HG03571 (cell line): ENCODE measurements at regions not wholly inside any gene's neighbourhood (a gene's known extent, or its start where the extent isn't known, plus 50 kb on each side); places are given as distances from the start of the nearest gene placed in this dataset.

Experiments
- ATAC-seq: cut with Tn5 transposase; IDR thresholded peaks from one replicate; pipeline ENCODE4 v1.9.1; 2021; ENCODE audit not compliant: unreplicated experiment

DNA sequence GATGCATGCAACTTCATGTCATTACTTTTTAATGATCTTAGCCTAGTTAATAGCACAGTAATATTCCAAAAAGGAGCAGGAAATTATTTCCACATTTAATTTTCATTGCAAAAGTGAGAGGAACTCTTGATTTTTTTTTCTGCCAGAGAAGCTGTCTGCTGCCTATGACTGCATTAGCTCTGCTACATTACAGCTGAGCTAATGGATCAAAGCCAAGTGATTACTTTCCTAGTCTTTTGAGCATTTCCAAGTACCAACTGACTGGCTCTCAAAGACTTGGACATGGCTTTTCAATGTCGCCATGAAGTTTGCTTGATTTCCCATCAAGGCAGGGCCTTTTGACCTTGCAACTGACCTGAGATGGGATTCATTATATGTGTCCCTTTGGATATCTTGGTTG, 356.6 kb upstream of the XYLT1 start:
- ATAC-seq = no peak

GRCh38 chr16:17817943-17818342, 347.2 kb upstream of the XYLT1 start:
- no peak for ATAC-seq

DNA sequence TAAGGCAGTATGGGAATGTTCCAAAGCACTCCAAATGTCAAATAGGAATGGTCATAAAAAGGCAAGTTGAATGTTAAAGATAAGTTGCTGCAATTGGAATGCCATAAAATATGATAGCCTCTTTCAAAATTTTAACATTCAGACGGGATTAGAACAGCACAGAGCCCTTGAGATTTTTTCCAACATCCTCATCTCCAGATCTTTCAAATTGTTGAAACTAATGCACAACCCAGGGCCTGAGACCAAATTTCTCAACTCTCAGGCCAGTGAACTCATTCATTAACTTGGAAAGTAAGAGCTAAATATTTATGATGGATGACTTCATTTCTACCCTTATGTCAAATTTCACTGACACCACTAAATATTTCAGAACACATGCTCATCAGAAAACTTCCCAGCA, 346.5 kb upstream of the XYLT1 start:
- no peak for ATAC-seq

GRCh38 chr16:17812771-17813170, 342.0 kb upstream of the XYLT1 start:
- ATAC-seq = no peak

DNA sequence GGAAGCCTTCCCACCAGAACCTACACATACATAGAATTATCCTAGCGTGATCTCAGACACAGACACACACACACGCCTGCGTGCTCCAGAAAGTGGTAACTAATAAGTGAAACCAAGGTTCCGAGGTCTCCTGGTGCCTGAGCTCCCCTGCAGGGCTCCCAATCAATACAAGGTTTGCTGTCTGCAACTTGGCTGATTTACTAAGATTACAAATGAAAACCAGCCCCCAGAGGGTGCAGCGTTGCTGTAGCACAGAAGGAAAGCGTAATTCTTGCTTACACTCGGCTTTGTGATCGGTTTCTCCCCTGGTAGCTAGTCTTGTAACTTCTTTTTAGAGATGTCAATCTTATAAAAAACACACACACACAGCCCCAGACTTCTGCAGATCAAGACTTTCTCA, 334.1 kb upstream of the XYLT1 start:
- ATAC-seq = no peak

DNA sequence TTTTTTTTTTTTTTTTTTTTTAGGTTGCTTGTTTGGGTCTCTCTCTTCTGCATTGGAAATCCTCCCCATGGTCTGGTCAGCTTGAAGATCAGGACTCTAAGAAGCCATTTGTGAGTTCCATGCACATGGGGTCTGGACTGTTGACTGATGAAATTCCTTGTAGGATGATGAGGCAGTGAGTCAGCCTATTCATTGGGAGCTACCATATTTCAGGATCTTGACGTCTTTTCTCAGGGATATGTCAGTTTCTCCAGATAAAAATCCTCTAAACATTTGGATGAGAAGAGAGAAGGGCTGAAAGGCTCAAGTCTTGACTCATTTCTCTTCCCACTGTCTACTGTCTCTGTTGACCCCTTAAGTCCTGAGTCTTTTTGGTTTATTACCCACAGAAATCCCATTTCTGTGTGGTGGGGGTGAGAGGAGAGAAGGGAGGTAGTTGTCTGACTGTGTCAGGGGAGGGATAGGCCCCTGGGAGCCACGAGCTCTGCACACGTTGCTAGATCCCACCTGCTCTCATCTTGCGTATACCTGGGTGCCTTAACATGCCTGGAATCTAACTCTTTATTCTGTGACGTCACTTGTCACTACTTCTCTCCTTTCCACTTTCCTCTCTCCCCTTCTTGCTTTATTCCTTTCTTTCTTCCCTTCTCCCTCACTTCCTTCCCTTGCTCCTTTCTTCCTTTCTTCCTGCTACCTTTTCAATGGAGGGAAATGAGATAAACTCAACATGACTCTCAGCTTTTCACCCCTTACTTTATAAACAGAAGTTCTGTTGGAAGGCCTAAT, 333.1 kb upstream of the XYLT1 start:
- ATAC-seq = no peak

DNA sequence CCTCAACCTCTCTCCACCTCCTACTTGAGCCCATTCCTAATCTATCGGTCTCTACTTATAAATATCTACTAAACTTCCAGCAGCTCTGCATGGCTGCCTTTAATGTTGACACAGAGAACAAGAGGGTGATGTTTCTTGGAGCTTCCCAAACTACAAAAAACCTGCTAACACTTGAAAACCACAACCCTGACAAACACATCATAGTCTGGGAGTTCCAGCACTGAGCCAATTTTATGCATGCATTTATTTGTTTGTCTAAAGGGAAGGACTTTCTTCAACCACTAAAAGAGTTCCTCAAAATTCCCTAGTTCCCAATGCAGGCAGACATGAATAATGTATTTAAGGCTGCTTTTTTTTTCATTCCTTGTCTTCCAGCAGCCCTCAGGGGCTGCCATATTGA, 331.8 kb upstream of the XYLT1 start:
- no peak for ATAC-seq

DNA sequence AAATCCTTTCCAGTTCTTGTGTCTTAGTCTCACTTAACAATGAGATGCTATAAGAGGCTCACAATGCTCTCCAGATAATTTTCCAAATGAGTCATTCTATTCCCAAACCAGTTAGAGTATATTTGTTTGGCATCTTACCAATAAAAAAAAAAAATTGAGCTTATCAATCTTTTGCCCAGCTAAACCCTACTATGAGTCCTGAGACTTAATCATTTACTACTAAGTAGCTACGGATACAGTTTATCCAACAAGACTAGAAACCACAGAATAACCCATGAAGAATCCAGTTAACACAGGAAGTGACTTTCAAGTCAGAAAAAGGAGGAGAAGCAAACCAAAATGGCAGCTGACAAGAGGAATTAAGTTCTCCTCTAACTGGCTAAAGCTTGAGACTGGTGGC, 330.3 kb upstream of the XYLT1 start:
- no peak for ATAC-seq

GRCh38 chr16:17798716-17799115, 328.0 kb upstream of the XYLT1 start:
- ATAC-seq = no peak

GRCh38 chr16:17793354-17793753, 322.6 kb upstream of the XYLT1 start:
- no peak for ATAC-seq

- ATAC-seq = no peak
These were observed 313.3 kb upstream of the XYLT1 start for GRCh38 chr16:17784073-17784472.

GRCh38 chr16:17780181-17780580, 309.4 kb upstream of the XYLT1 start:
- ATAC-seq = no peak

- ATAC-seq = no peak
These were observed 306.7 kb upstream of the XYLT1 start for GRCh38 chr16:17777408-17777863.

- no peak for ATAC-seq
These were observed 306.1 kb upstream of the XYLT1 start for GRCh38 chr16:17776888-17777287.

DNA sequence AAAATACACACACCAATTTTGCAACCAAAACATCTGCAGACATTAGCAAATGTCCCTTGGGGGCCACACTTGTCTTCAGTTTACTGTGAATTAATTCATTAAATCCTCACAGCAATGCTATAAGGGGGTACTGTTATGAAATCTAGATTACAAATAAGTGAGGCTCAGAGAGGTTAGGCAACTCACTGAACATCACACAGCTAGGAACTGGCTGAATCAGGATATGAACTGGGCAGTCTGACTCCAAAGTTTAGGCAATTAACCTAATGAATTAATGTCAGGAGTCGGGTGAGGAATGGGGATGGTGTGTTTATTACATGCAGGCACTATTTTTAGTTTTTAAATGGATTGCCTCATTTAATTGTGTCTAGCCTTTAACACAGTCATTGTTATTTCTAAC, 305.7 kb upstream of the XYLT1 start:
- ATAC-seq = no peak

DNA sequence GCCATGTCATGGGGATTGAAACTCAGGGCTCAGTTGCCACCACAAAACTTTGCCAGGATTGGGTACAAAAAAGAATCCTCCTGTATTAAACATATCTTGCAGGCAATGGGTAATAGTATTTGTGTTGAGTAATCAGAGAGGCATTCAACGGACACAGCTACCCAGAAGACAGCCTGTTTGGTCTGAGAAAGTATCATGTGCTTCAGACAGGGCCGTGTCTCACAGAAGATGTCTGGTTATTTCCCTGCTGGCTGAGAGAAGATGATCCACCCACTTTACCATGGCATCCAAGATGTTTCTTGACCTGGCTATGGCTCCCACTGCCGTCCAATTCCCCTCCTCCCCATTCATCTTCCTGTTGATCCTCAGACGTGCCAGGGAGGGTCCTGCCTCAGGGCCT, 304.3 kb upstream of the XYLT1 start:
- ATAC-seq = no peak

DNA sequence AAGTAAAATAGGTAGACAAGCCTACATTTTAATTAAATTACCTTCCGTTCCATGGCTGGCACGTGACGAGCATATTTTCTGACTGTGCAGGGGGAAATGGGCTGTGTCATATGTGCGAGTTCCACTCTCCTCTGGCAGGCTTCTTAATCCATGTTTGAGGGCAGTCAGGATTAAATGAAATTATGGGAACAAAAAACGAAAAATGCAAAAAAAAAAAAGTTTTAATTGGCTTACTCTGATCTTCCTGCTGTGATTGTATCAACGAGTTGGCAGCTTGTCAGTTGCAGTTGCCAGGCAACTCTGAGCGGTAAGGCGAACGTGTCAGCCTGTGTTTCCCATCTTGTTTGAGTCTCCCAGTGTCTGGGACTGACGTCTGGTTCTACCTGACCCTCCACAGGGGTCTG, 302.9 kb upstream of the XYLT1 start:
- no peak for ATAC-seq

- no peak for ATAC-seq
These were observed 299.3 kb upstream of the XYLT1 start for GRCh38 chr16:17770104-17770503.

DNA sequence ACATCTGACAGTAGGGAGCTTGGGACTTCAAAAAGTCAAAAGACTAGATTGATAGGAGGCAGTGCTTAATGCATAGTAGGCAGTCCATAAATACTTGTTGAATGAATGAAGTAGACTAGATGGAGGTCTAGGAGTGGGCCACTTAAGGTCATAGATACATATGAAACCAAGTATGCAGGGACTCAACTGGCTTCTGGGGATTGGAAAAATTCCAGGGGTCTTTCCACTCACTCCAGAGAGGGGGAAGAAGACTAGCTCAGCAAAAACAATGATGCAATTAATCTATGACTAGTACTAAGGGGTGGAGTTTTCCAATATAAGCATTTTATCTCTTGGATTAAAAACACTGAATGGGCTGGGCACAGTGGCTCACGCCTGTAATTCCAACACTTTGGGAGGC, 298.3 kb upstream of the XYLT1 start:
- ATAC-seq = no peak

DNA sequence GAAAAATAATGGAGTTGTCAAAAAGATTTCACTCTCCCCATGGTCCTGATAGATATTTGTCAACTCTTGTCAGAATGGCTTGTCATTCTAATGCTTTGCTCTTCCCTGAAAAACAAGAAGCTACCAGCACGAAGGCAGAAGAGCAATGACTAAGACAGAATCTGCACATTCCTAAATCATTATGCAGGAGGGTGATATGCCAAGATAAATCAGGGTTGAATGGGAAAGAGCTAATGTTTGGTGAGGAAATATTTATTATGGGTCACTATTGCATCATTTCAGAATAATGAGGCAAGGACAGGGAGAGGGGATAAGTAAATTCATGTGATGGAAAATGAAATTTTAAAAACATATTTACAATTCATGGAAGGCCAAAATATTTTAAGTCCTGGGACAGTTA, 297.5 kb upstream of the XYLT1 start:
- no peak for ATAC-seq

- ATAC-seq = no peak
These were observed 295.3 kb upstream of the XYLT1 start for GRCh38 chr16:17766012-17766411.

- no peak for ATAC-seq
These were observed 289.0 kb upstream of the XYLT1 start for GRCh38 chr16:17759451-17760390.
